CD14-positive monocyte (primary cell): ENCODE measurements at regions not wholly inside any gene's neighbourhood (a gene's known extent, or its start where the extent isn't known, plus 50 kb on each side); places are given as distances from the start of the nearest gene placed in this dataset.
A peak's percentile ranks its signal among the peaks of the same experiment; 100 is the strongest.

Source experiments
- DNase-seq, 3 donors: peaks; one replicate each; pipeline ENCODE4 v3.0.0-alpha.2; 2011 to 2022
- H2AFZ ChIP-seq: 2 replicates; pipeline ENCODE4 v1.6.0; 2012; ENCODE audit warnings: mild to moderate bottlenecking, low read depth, low read length, inconsistent platforms; ENCODE audit not compliant: insufficient read depth, poor library complexity, severe bottlenecking
- H3K27ac ChIP-seq, 2 donors: 1 replicate in 1 of 2; 2 replicates in 1 of 2; pipeline ENCODE4 v1.5.1; 2012 to 2013; ENCODE audit warnings: low read length in 2 of 2, control low read depth in 1 of 2, inconsistent platforms in 1 of 2, low read depth in 1 of 2, mild to moderate bottlenecking in 1 of 2
- H3K27me3 ChIP-seq, 2 donors: one replicate each; pipeline versions ENCODE4 v1.6.0 to v1.6.1; 2011 to 2013; ENCODE audit warnings: low read length in 2 of 2; ENCODE audit not compliant: control insufficient read depth in 2 of 2, insufficient read depth in 2 of 2
- H3K36me3 ChIP-seq, 2 donors: replicated peaks in 1 of 2; 1 replicate in 1 of 2; 2 replicates in 1 of 2; pipeline versions ENCODE4 v1.5.1 to v1.6.1; 2012 to 2013; ENCODE audit warnings: low read length in 2 of 2, control low read depth in 1 of 2, inconsistent platforms in 1 of 2, mild to moderate bottlenecking in 1 of 2; ENCODE audit not compliant: insufficient read depth in 2 of 2, control insufficient read depth in 1 of 2
- H3K4me1 ChIP-seq, 2 donors: 1 replicate in 1 of 2; 2 replicates in 1 of 2; pipeline versions ENCODE4 v1.5.1 to v1.6.1; 2012 to 2013; ENCODE audit warnings: low read length in 2 of 2, control low read depth in 1 of 2, inconsistent platforms in 1 of 2, mild to moderate bottlenecking in 1 of 2, moderate library complexity in 1 of 2; ENCODE audit not compliant: insufficient read depth in 2 of 2, control insufficient read depth in 1 of 2
- H3K4me2 ChIP-seq: replicated peaks from 2 replicates; pipeline ENCODE3; 2012; ENCODE audit warnings: low read length, moderate library complexity, mild to moderate bottlenecking; ENCODE audit not compliant: poor library complexity, severe bottlenecking; ENCODE audit errors: extremely low read depth
- H3K4me3 ChIP-seq, 3 experiments: fragments of 200-600 bp in 1 of 3; sonication (generic) in 1 of 3; replicated peaks in 1 of 3; 1 replicate in 2 of 3; 2 replicates in 1 of 3; pipeline ENCODE4 v1.5.1; 2011 to 2013; ENCODE audit warnings: low read length in 3 of 3, mild to moderate bottlenecking in 3 of 3, control low read depth in 2 of 3, low read depth in 2 of 3, inconsistent platforms in 1 of 3, moderate library complexity in 1 of 3
- H3K79me2 ChIP-seq: 2 replicates; pipeline ENCODE4 v1.6.0; 2012; ENCODE audit warnings: mild to moderate bottlenecking, control low read depth, inconsistent platforms, low read length, moderate library complexity; ENCODE audit not compliant: insufficient read depth
- H3K9ac ChIP-seq: 2 replicates; pipeline ENCODE4 v1.6.0; 2017; ENCODE audit warnings: low read length, mild to moderate bottlenecking; ENCODE audit not compliant: insufficient read depth, poor library complexity, severe bottlenecking
- H3K9me3 ChIP-seq, 2 donors: replicated peaks in 1 of 2; 1 replicate in 1 of 2; 2 replicates in 1 of 2; pipeline versions ENCODE4 v1.5.1 to v1.6.1; 2012 to 2013; ENCODE audit warnings: low read length in 2 of 2, control low read depth in 1 of 2; ENCODE audit not compliant: control insufficient read depth in 1 of 2, insufficient read depth in 1 of 2
- H4K20me1 ChIP-seq: 2 replicates; pipeline ENCODE4 v1.6.0; 2012; ENCODE audit warnings: mild to moderate bottlenecking, low read length, control low read depth, moderate library complexity; ENCODE audit not compliant: insufficient read depth
- H3K27ac Mint-ChIP-seq, 7 donors: one replicate each; pipeline ENCODE4 v1.8.0; 2020; ENCODE audit warnings: mild to moderate bottlenecking in 7 of 7, mixed read lengths in 7 of 7, moderate library complexity in 6 of 7, inconsistent platforms in 2 of 7
- H3K27me3 Mint-ChIP-seq, 3 donors: one replicate each; pipeline ENCODE4 v1.8.0; 2021 to 2022; ENCODE audit warnings: low read depth in 3 of 3, mild to moderate bottlenecking in 3 of 3, mixed read lengths in 3 of 3, moderate library complexity in 3 of 3, inconsistent platforms in 1 of 3
- H3K36me3 Mint-ChIP-seq, 2 donors: one replicate each; pipeline ENCODE4 v1.8.0; 2020; ENCODE audit warnings: mixed read lengths in 2 of 2, inconsistent platforms in 1 of 2, mild to moderate bottlenecking in 1 of 2
- H3K4me1 Mint-ChIP-seq: one replicate; pipeline ENCODE4 v1.8.0; 2020; ENCODE audit warnings: mild to moderate bottlenecking, mixed read lengths
- H3K4me3 Mint-ChIP-seq, 2 donors: one replicate each; pipeline ENCODE4 v1.8.0; 2020; ENCODE audit warnings: mild to moderate bottlenecking in 2 of 2, mixed read lengths in 2 of 2, moderate library complexity in 1 of 2
- H3K9me3 Mint-ChIP-seq, 7 donors: one replicate each; pipeline ENCODE4 v1.8.0; 2020 to 2022; ENCODE audit warnings: mixed read lengths in 7 of 7, mild to moderate bottlenecking in 6 of 7, moderate library complexity in 6 of 7, inconsistent platforms in 2 of 7
- CTCF ChIP-seq: fragments of 200-600 bp; IDR thresholded peaks from one replicate; pipeline ENCODE4 v1.8.0; 2022; ENCODE audit warnings: antibody characterized with exemption, mild to moderate bottlenecking
- WGBS: methylation state at CpG from one replicate; pipeline ENCODE4 v1.1.5; 2013; ENCODE audit warnings: missing lambda C conversion rate; ENCODE audit not compliant: insufficient coverage; 5-methylcytosine and 5-hydroxymethylcytosine counted together
- intact Hi-C, 2 donors: fragments of 100-400 bp; cut with micrococcal nuclease; formaldehyde crosslinking; loops; one replicate each; pipeline versions ENCODE4 v1.15.0 to v1.15.1; 2023

GRCh38 chr2:44100351-44100750, 68.3 kb upstream of the PPM1B start:
- H3K9ac ChIP-seq, result no peak overlapping the region
- H3K27ac ChIP-seq, result peak overlapping the region; percentile 36 to 61
- H3K4me2 ChIP-seq, result peak overlapping the region; percentile 31
- no peaks in the 10 kb centered on the region for H3K9me3 ChIP-seq
- H3K4me1 ChIP-seq, result peaks cover 17 to 21% of the 10 kb centered on the region in 2 donors
- H3K79me2 ChIP-seq, result no peaks in the 10 kb centered on the region
- H3K36me3 ChIP-seq, result no peaks in the 10 kb centered on the region
- Mint-ChIP-seq H3K36me3 (no peaks in the 10 kb centered on the region), H3K9me3 (no peaks in the 10 kb centered on the region), H3K27ac (peak overlapping the region; percentile 73 to 92 (median 82)), H3K27me3 (peaks cover 0 to 2% (median 0%) of the 10 kb centered on the region in 3 donors), H3K4me1 (peaks cover 19% of the 10 kb centered on the region), H3K4me3 (peak overlapping the region; percentile 37 to 80)
- no peak for TF ChIP-seq CTCF
- H3K4me3 ChIP-seq, result no peak overlapping the region
- H3K27me3 ChIP-seq, result no peaks in the 10 kb centered on the region
- H4K20me1 ChIP-seq, result no peaks in the 10 kb centered on the region
- peak overlapping the region; percentile 29 for H2AFZ ChIP-seq
- WGBS, result 0% methylated on average over 1 of the region's 3 CpGs
- DNase-seq, result peak; percentile 89 to 92 (median 90)
- intact Hi-C loops, result loop anchor here in 1 of 2 donors (10.0 kb wide), 1 partner anchor 64 kb away; the partner anchor contains the start of gene PPM1B

GRCh38 chr2:44101246-44101645, 67.4 kb upstream of the PPM1B start:
- no peaks in the 10 kb centered on the region for H3K9me3 Mint-ChIP-seq
- no peaks in the 10 kb centered on the region for H3K36me3 Mint-ChIP-seq
- Histone ChIP-seq H3K79me2 (no peaks in the 10 kb centered on the region), H3K36me3 (no peaks in the 10 kb centered on the region), H3K4me2 (no peak overlapping the region), H3K4me3 (no peak overlapping the region), H3K27me3 (no peaks in the 10 kb centered on the region), H3K27ac (peak overlapping the region in 1 of 2 donors; percentile 61), H4K20me1 (no peaks in the 10 kb centered on the region), H3K9me3 (no peaks in the 10 kb centered on the region), H2AFZ (peak overlapping the region; percentile 29), H3K9ac (no peak overlapping the region), H3K4me1 (peaks cover 17 to 21% of the 10 kb centered on the region in 2 donors)
- WGBS, result no CpG with 5 or more reads among the region's 1 CpG
- DNase-seq, result no peak
- H3K27me3 Mint-ChIP-seq, result peaks cover 0 to 2% (median 0%) of the 10 kb centered on the region in 3 donors
- TF ChIP-seq CTCF, result no peak
- H3K4me3 Mint-ChIP-seq, result no peak overlapping the region
- H3K4me1 Mint-ChIP-seq, result peaks cover 19% of the 10 kb centered on the region
- intact Hi-C loops, result loop anchor here in 1 of 2 donors (10.0 kb wide), 1 partner anchor 64 kb away; the partner anchor contains the start of gene PPM1B
- peak overlapping the region in 5 of 7 donors; percentile 21 to 89 (median 74) for H3K27ac Mint-ChIP-seq
